Astrocyte (in vitro differentiated cells and primary cell): ENCODE measurements at regions not wholly inside any gene's neighbourhood (a gene's known extent, or its start where the extent isn't known, plus 50 kb on each side); places are given as distances from the start of the nearest gene placed in this dataset.

Experiments
- DNase-seq: peaks from one replicate; pipeline ENCODE4 v3.0.0-alpha.2; 2010; ENCODE audit warnings: low read depth
- FAIRE-seq: peaks from 2 replicates; lab custom pipeline; 2011; peaks lifted over from hg19 to GRCh38; lab: Jason Lieb, UNC
- H2AFZ ChIP-seq: 2 replicates; pipeline ENCODE4 v1.6.0; 2012; ENCODE audit warnings: low read depth, low read length, inconsistent platforms
- H3K27ac ChIP-seq: 2 replicates; pipeline ENCODE4 v1.5.1; 2011; ENCODE audit warnings: low read depth, low read length, inconsistent platforms
- H3K27me3 ChIP-seq: 2 replicates; pipeline ENCODE4 v1.6.0; 2011; ENCODE audit warnings: low read length, inconsistent platforms; ENCODE audit not compliant: insufficient read depth
- H3K36me3 ChIP-seq: 2 replicates; pipeline ENCODE4 v1.5.1; 2011; ENCODE audit warnings: low read length, inconsistent platforms; ENCODE audit not compliant: insufficient read depth
- H3K4me1 ChIP-seq: 2 replicates; pipeline ENCODE4 v1.5.1; 2011; ENCODE audit warnings: low read length, inconsistent platforms; ENCODE audit not compliant: insufficient read depth
- H3K4me2 ChIP-seq: 2 replicates; pipeline ENCODE4 v1.6.0; 2012; ENCODE audit warnings: low read length, inconsistent platforms
- H3K4me3 ChIP-seq: 2 replicates; pipeline ENCODE4 v1.5.1; 2011; ENCODE audit warnings: low read depth, mild to moderate bottlenecking, low read length, inconsistent platforms; ENCODE audit not compliant: insufficient read depth
- H3K79me2 ChIP-seq: 2 replicates; pipeline ENCODE4 v1.6.0; 2012; ENCODE audit warnings: mild to moderate bottlenecking, low read length, inconsistent platforms; ENCODE audit not compliant: insufficient read depth
- H3K9ac ChIP-seq: 2 replicates; pipeline ENCODE4 v1.6.0; 2012; ENCODE audit warnings: mild to moderate bottlenecking, low read length, inconsistent platforms
- H3K9me3 ChIP-seq: 2 replicates; pipeline ENCODE4 v1.5.1; 2012; ENCODE audit warnings: low read depth, mild to moderate bottlenecking, low read length, inconsistent platforms; ENCODE audit not compliant: insufficient read depth
- H4K20me1 ChIP-seq: 2 replicates; pipeline ENCODE4 v1.6.0; 2012; ENCODE audit warnings: low read length, inconsistent platforms; ENCODE audit not compliant: insufficient read depth
- H3K27ac Mint-ChIP-seq: one replicate; pipeline ENCODE4 v1.8.0; 2021; ENCODE audit warnings: mild to moderate bottlenecking, mixed read lengths; ENCODE audit not compliant: unreplicated experiment
- H3K27me3 Mint-ChIP-seq: one replicate; pipeline ENCODE4 v1.8.0; 2021; ENCODE audit warnings: low read depth, mixed read lengths; ENCODE audit not compliant: unreplicated experiment
- H3K36me3 Mint-ChIP-seq: one replicate; pipeline ENCODE4 v1.8.0; 2021; ENCODE audit warnings: low read depth, mixed read lengths; ENCODE audit not compliant: unreplicated experiment
- H3K4me1 Mint-ChIP-seq: one replicate; pipeline ENCODE4 v1.8.0; 2021; ENCODE audit warnings: low read depth, mixed read lengths; ENCODE audit not compliant: unreplicated experiment
- H3K4me3 Mint-ChIP-seq: one replicate; pipeline ENCODE4 v1.8.0; 2021; ENCODE audit warnings: mild to moderate bottlenecking, moderate library complexity, mixed read lengths; ENCODE audit not compliant: unreplicated experiment
- H3K9me3 Mint-ChIP-seq: one replicate; pipeline ENCODE4 v1.8.0; 2021; ENCODE audit warnings: mild to moderate bottlenecking, mixed read lengths; ENCODE audit not compliant: unreplicated experiment
- CTCF ChIP-seq: IDR thresholded peaks from 2 replicates; pipeline ENCODE4 v1.5.1; 2011; ENCODE audit warnings: low read depth, mild to moderate bottlenecking, inconsistent platforms, low read length, moderate library complexity; ENCODE audit not compliant: insufficient read depth
- EZH2 ChIP-seq: IDR thresholded peaks from 2 replicates; pipeline ENCODE4 v1.6.1; 2012; ENCODE audit warnings: mild to moderate bottlenecking, low read length, inconsistent platforms; ENCODE audit not compliant: insufficient read depth

- Mint-ChIP-seq H3K9me3 (peaks cover 10% of the 10 kb centered on the region), H3K4me1 (no peaks in the 10 kb centered on the region), H3K27ac (no peak overlapping the region), H3K4me3 (no peak overlapping the region), H3K36me3 (no peaks in the 10 kb centered on the region), H3K27me3 (no peaks in the 10 kb centered on the region)
- no peak overlapping the region for H2AFZ ChIP-seq
- H3K4me2 ChIP-seq: no peak overlapping the region
- no peak overlapping the region for H3K4me3 ChIP-seq
- no peak overlapping the region for H3K9ac ChIP-seq
- H3K27me3 ChIP-seq: no peaks in the 10 kb centered on the region
- peaks cover 8% of the 10 kb centered on the region for H3K9me3 ChIP-seq
- FAIRE-seq (no peak), DNase-seq (no peak)
- H4K20me1 ChIP-seq: no peaks in the 10 kb centered on the region
- TF ChIP-seq CTCF: no peak
- H3K4me1 ChIP-seq: no peaks in the 10 kb centered on the region
- H3K27ac ChIP-seq: no peak overlapping the region
- no peaks in the 10 kb centered on the region for H3K79me2 ChIP-seq
- no peaks in the 10 kb centered on the region for H3K36me3 ChIP-seq
Measured at GRCh38 chr18:77811503-77811902, 561.9 kb downstream of the GALR1 start.

GRCh38 chr18:77815666-77816338 is 566.2 kb downstream of the GALR1 start:
- Mint-ChIP-seq H3K36me3 (no peaks in the 10 kb centered on the region), H3K9me3 (peaks cover 4% of the 10 kb centered on the region), H3K4me1 (no peaks in the 10 kb centered on the region), H3K27me3 (no peaks in the 10 kb centered on the region), H3K4me3 (no peak overlapping the region), H3K27ac (no peak overlapping the region)
- no peak overlapping the region for H3K9ac ChIP-seq
- H3K4me2 ChIP-seq: no peak overlapping the region
- H3K4me3 ChIP-seq: no peak overlapping the region
- H3K27me3 ChIP-seq: no peaks in the 10 kb centered on the region
- DNase-seq (no peak), FAIRE-seq (no peak)
- TF ChIP-seq EZH2: no peak
- TF ChIP-seq CTCF: no peak
- H4K20me1 ChIP-seq: no peaks in the 10 kb centered on the region
- H3K4me1 ChIP-seq: no peaks in the 10 kb centered on the region
- no peaks in the 10 kb centered on the region for H3K79me2 ChIP-seq
- no peak overlapping the region for H3K27ac ChIP-seq
- H2AFZ ChIP-seq: no peak overlapping the region
- H3K36me3 ChIP-seq: no peaks in the 10 kb centered on the region
- H3K9me3 ChIP-seq: peaks cover 9% of the 10 kb centered on the region

GRCh38 chr18:77818328-77818727 is 568.7 kb downstream of the GALR1 start:
- H3K4me3 ChIP-seq: no peak overlapping the region
- H3K79me2 ChIP-seq: no peaks in the 10 kb centered on the region
- peaks cover 5% of the 10 kb centered on the region for H3K9me3 ChIP-seq
- no peaks in the 10 kb centered on the region for H3K27me3 ChIP-seq
- no peaks in the 10 kb centered on the region for H4K20me1 ChIP-seq
- H3K27ac ChIP-seq: no peak overlapping the region
- Mint-ChIP-seq H3K4me3 (no peak overlapping the region), H3K36me3 (no peaks in the 10 kb centered on the region), H3K27ac (no peak overlapping the region), H3K9me3 (no peaks in the 10 kb centered on the region), H3K27me3 (no peaks in the 10 kb centered on the region), H3K4me1 (no peaks in the 10 kb centered on the region)
- no peak overlapping the region for H3K9ac ChIP-seq
- H3K4me1 ChIP-seq: no peaks in the 10 kb centered on the region
- no peak for DNase-seq
- FAIRE-seq: no peak
- H3K4me2 ChIP-seq: no peak overlapping the region
- H2AFZ ChIP-seq: no peak overlapping the region
- no peak for TF ChIP-seq CTCF
- no peak for TF ChIP-seq EZH2
- no peaks in the 10 kb centered on the region for H3K36me3 ChIP-seq
